Endodermal cell (in vitro differentiated cells): ENCODE measurements at regions not wholly inside any gene's neighbourhood (a gene's known extent, or its start where the extent isn't known, plus 50 kb on each side); places are given as distances from the start of the nearest gene placed in this dataset.

Source experiments
- DNase-seq: peaks from one replicate; pipeline ENCODE4 v3.0.0-alpha.2; 2017
- H3K27ac ChIP-seq: 2 replicates; pipeline ENCODE4 v1.5.1; 2013; ENCODE audit warnings: mild to moderate bottlenecking, low read depth, low read length, moderate library complexity
- H3K27me3 ChIP-seq: 2 replicates; pipeline ENCODE4 v1.6.1; 2013; ENCODE audit warnings: mild to moderate bottlenecking, low read length, moderate library complexity; ENCODE audit not compliant: insufficient read depth, control insufficient read depth, poor library complexity, severe bottlenecking
- H3K36me3 ChIP-seq: 2 replicates; pipeline ENCODE4 v1.7.0; 2013; ENCODE audit warnings: mild to moderate bottlenecking, low read length, moderate library complexity; ENCODE audit not compliant: control insufficient read depth, insufficient read depth
- H3K4me1 ChIP-seq: one replicate; pipeline ENCODE4 v1.7.0; 2013; ENCODE audit warnings: low read length; ENCODE audit not compliant: control insufficient read depth, insufficient read depth
- H3K4me3 ChIP-seq: 2 replicates; pipeline ENCODE4 v1.5.1; 2013; ENCODE audit warnings: mild to moderate bottlenecking, low read length, moderate library complexity
- H3K9ac ChIP-seq: 2 replicates; pipeline ENCODE4 v1.6.1; 2013; ENCODE audit warnings: mild to moderate bottlenecking, low read length, moderate library complexity; ENCODE audit not compliant: poor library complexity, severe bottlenecking; ENCODE audit errors: extremely low read depth
- H3K9me3 ChIP-seq: 2 replicates; pipeline ENCODE4 v1.6.1; 2013; ENCODE audit warnings: mild to moderate bottlenecking, low read length, moderate library complexity; ENCODE audit not compliant: control insufficient read depth
- H3K27ac Mint-ChIP-seq: 2 replicates; pipeline ENCODE4 v1.8.0; 2020; ENCODE audit warnings: mixed read lengths
- H3K27me3 Mint-ChIP-seq: 2 replicates; pipeline ENCODE4 v1.8.0; 2021; ENCODE audit warnings: mild to moderate bottlenecking, mixed read lengths; ENCODE audit not compliant: insufficient read depth
- H3K36me3 Mint-ChIP-seq: 2 replicates; pipeline ENCODE4 v1.8.0; 2020; ENCODE audit warnings: low read depth, mixed read lengths
- H3K4me1 Mint-ChIP-seq: 2 replicates; pipeline ENCODE4 v1.8.0; 2020; ENCODE audit warnings: mixed read lengths
- H3K4me3 Mint-ChIP-seq: 2 replicates; pipeline ENCODE4 v1.8.0; 2020; ENCODE audit warnings: mild to moderate bottlenecking, moderate library complexity, mixed read lengths
- H3K9me3 Mint-ChIP-seq: 2 replicates; pipeline ENCODE4 v1.8.0; 2020; ENCODE audit warnings: mild to moderate bottlenecking, mixed read lengths
- CTCF ChIP-seq: fragments of 200-600 bp; sonication (generic); conservative IDR thresholded peaks from 2 replicates; pipeline ENCODE4 v1.5.0; 2021; ENCODE audit warnings: antibody characterized with exemption, mild to moderate bottlenecking
- WGBS, 2 experiments: methylation state at CpG; one replicate each; pipeline versions ENCODE4 v1.1.5 to v1.1.7; 2013; ENCODE audit warnings: missing lambda C conversion rate in 2 of 2, mixed read lengths in 1 of 2; ENCODE audit not compliant: insufficient coverage in 1 of 2, insufficient read length in 1 of 2; 5-methylcytosine and 5-hydroxymethylcytosine counted together

- Mint-ChIP-seq H3K27me3 (no peaks in the 10 kb centered on the region), H3K4me1 (no peaks in the 10 kb centered on the region), H3K9me3 (no peaks in the 10 kb centered on the region), H3K36me3 (no peaks in the 10 kb centered on the region), H3K27ac (no peak overlapping the region), H3K4me3 (no peak overlapping the region)
- Histone ChIP-seq H3K27me3 (no peaks in the 10 kb centered on the region), H3K27ac (no peak overlapping the region), H3K4me3 (no peak overlapping the region), H3K4me1 (no peaks in the 10 kb centered on the region), H3K36me3 (no peaks in the 10 kb centered on the region), H3K9ac (no peak overlapping the region), H3K9me3 (no peaks in the 10 kb centered on the region)
- WGBS, 2 experiments: 87 to 100% methylated on average over 1 of the region's 1 CpG
- DNase-seq: no peak
- TF ChIP-seq CTCF: no peak
Measured at GRCh38 chr11:105328061-105328460, 188.5 kb upstream of the CARD18 start.

GRCh38 chr11:105324156-105324555 is 184.6 kb upstream of the CARD18 start:
- H3K4me3 ChIP-seq: no peak overlapping the region
- no peaks in the 10 kb centered on the region for H3K4me1 ChIP-seq
- Mint-ChIP-seq H3K27me3 (no peaks in the 10 kb centered on the region), H3K36me3 (no peaks in the 10 kb centered on the region), H3K27ac (no peak overlapping the region), H3K4me1 (no peaks in the 10 kb centered on the region), H3K9me3 (no peaks in the 10 kb centered on the region), H3K4me3 (no peak overlapping the region)
- no peaks in the 10 kb centered on the region for H3K9me3 ChIP-seq
- H3K27me3 ChIP-seq: no peaks in the 10 kb centered on the region
- H3K27ac ChIP-seq: no peak overlapping the region
- 93 to 97% methylated on average over 6 to 7 of the region's 7 CpGs for WGBS, 2 experiments
- no peak overlapping the region for H3K9ac ChIP-seq
- no peak for TF ChIP-seq CTCF
- DNase-seq: no peak
- H3K36me3 ChIP-seq: no peaks in the 10 kb centered on the region

GRCh38 chr11:105321696-105322095 is 182.1 kb upstream of the CARD18 start:
- Histone ChIP-seq H3K4me3 (no peak overlapping the region), H3K36me3 (no peaks in the 10 kb centered on the region), H3K27me3 (no peaks in the 10 kb centered on the region), H3K9ac (no peak overlapping the region), H3K4me1 (no peaks in the 10 kb centered on the region), H3K9me3 (no peaks in the 10 kb centered on the region), H3K27ac (no peak overlapping the region)
- no peak for DNase-seq
- H3K27me3 Mint-ChIP-seq: no peaks in the 10 kb centered on the region
- H3K4me1 Mint-ChIP-seq: no peaks in the 10 kb centered on the region
- no peak for TF ChIP-seq CTCF
- no peak overlapping the region for H3K27ac Mint-ChIP-seq
- WGBS, 2 experiments: 96% methylated on average over 2 of the region's 2 CpGs; no CpG with 5 or more reads in 1 of the 2 experiments
- H3K4me3 Mint-ChIP-seq: no peak overlapping the region
- no peaks in the 10 kb centered on the region for H3K9me3 Mint-ChIP-seq
- no peaks in the 10 kb centered on the region for H3K36me3 Mint-ChIP-seq
